ENCODE measurements at regions not wholly inside any gene's neighbourhood (a gene's known extent, or its start where the extent isn't known, plus 50 kb on each side); places are given as distances from the start of the nearest gene placed in this dataset.

DNA sequence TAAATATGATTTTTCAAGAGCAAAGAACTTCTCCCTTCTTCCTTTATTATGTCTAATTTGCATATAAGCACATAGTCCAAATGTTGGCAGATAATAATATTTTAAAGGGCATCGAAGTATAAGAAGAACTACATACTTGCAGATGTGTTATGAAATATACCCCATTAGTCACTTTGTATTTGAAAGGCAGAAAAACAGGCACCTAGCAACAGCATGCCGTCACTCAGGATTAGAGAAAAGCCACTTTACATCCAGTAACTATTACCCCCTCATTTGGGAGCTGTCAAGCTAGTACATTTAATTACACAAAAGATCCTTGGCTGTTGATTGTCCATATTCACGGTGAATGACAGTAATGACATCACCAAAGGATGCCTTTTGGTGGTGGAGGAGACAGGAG lies 99.3 kb upstream of the ARMC2 start:
- H3F3A ChIP-seq (ENCODE audit: insufficient read depth, low read length) = no peaks in the 10 kb centered on the region
- no peaks in the 10 kb centered on the region for H3K9me2 ChIP-seq (replicated peaks; ENCODE audit: insufficient read depth, low read length)
- H3K9me3 ChIP-seq (replicated peaks; ENCODE audit: insufficient read depth, low read length) = no peaks in the 10 kb centered on the region
- H2AFZ ChIP-seq (ENCODE audit: low read length) = no peak overlapping the region
- no peaks in the 10 kb centered on the region for H3K27me3 ChIP-seq (replicated peaks; ENCODE audit: insufficient read depth, low read length)
- DNase-seq = no peak
- H3K27ac ChIP-seq (ENCODE audit: low read length) = no peak overlapping the region
- no peaks in the 10 kb centered on the region for H4K20me1 ChIP-seq (ENCODE audit: insufficient read depth, low read length)
- no peak overlapping the region for H3K9ac ChIP-seq (ENCODE audit: low read length)
- H3K36me3 ChIP-seq (replicated peaks; ENCODE audit: insufficient read depth, low read length) = no peaks in the 10 kb centered on the region
- no peak overlapping the region for H3K4me2 ChIP-seq (ENCODE audit: low read depth, low read length)
- peaks cover 3% of the 10 kb centered on the region; the same call in 1 of the 2 replicates for H3K79me2 ChIP-seq (ENCODE audit: low read length)
- TF ChIP-seq, protein P1, sequence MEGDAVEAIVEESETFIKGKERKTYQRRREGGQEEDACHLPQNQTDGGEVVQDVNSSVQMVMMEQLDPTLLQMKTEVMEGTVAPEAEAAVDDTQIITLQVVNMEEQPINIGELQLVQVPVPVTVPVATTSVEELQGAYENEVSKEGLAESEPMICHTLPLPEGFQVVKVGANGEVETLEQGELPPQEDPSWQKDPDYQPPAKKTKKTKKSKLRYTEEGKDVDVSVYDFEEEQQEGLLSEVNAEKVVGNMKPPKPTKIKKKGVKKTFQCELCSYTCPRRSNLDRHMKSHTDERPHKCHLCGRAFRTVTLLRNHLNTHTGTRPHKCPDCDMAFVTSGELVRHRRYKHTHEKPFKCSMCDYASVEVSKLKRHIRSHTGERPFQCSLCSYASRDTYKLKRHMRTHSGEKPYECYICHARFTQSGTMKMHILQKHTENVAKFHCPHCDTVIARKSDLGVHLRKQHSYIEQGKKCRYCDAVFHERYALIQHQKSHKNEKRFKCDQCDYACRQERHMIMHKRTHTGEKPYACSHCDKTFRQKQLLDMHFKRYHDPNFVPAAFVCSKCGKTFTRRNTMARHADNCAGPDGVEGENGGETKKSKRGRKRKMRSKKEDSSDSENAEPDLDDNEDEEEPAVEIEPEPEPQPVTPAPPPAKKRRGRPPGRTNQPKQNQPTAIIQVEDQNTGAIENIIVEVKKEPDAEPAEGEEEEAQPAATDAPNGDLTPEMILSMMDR (IDR thresholded peaks at IDR 0.05; ENCODE audit: low read length) = no peak
- TF ChIP-seq EZH2phosphoT487 (IDR thresholded peaks at IDR 0.05; ENCODE audit: low read length) (no peak), EZH2 (optimal IDR thresholded peaks at IDR 0.05; ENCODE audit: low read depth, low read length) (no peak)
- peaks cover 22% of the 10 kb centered on the region for H3K4me1 ChIP-seq (ENCODE audit: low read length)
- H3K4me3 ChIP-seq (ENCODE audit: low read length) = no peak overlapping the region

DNA sequence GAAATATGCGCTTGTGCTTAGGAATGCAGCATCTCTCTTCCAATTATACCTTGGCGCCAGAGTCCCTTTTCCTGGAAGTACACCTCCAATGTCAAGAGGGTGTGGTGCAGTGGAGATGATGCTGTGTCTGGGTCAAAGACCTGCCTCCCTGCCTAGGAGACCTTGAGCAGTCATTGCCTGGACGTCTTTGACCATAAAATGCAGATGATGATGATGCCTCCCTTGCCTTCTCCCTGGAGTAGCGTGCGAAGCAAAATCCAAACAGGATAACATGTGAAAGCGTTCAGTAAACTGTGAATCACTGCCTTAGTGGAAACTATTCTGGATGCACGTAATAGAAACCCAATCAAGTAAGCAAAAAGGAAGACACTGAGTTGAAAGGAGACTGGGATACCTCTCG lies 97.4 kb upstream of the ARMC2 start:
- Histone ChIP-seq H3K9me3 (replicated peaks; ENCODE audit: insufficient read depth, low read length) (no peaks in the 10 kb centered on the region), H3K27me3 (replicated peaks; ENCODE audit: insufficient read depth, low read length) (no peaks in the 10 kb centered on the region), H3K27ac (ENCODE audit: low read length) (no peak overlapping the region), H3K4me2 (ENCODE audit: low read depth, low read length) (no peak overlapping the region), H3K4me1 (ENCODE audit: low read length) (peaks cover 36% of the 10 kb centered on the region), H3K9me2 (replicated peaks; ENCODE audit: insufficient read depth, low read length) (no peaks in the 10 kb centered on the region), H3K79me2 (ENCODE audit: low read length) (peaks cover 8% of the 10 kb centered on the region), H3F3A (ENCODE audit: insufficient read depth, low read length) (peaks cover 17% of the 10 kb centered on the region), H3K4me3 (ENCODE audit: low read length) (no peak overlapping the region), H3K9ac (ENCODE audit: low read length) (no peak overlapping the region), H4K20me1 (ENCODE audit: insufficient read depth, low read length) (no peaks in the 10 kb centered on the region), H2AFZ (ENCODE audit: low read length) (no peak overlapping the region), H3K36me3 (replicated peaks; ENCODE audit: insufficient read depth, low read length) (no peaks in the 10 kb centered on the region)
- TF ChIP-seq EZH2phosphoT487 (IDR thresholded peaks at IDR 0.05; ENCODE audit: low read length) (no peak), EZH2 (optimal IDR thresholded peaks at IDR 0.05; ENCODE audit: low read depth, low read length) (no peak)
- TF ChIP-seq, protein P1 (IDR thresholded peaks at IDR 0.05; ENCODE audit: low read length) = no peak
- no peak for DNase-seq

DNA sequence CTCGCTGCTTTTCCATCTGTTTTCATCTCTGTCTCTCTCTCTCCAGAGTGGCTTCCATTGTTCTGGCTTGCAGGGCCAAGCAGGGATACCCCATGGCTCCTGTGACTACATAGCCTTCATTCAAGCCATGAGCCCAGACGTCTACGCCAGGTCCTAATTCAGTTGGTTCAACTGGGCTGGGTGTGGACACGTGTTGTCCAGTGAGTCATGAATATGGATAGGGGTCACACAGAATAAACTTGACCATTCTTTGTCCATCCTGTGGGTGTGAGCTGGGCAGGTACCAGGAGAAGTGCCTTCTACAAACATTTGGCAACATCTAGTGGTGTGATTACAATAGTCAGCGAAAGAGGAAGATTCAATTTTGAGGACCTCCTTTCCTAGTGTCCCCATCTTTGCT lies 96.9 kb upstream of the ARMC2 start:
- H2AFZ ChIP-seq (ENCODE audit: low read length) = no peak overlapping the region
- no peak overlapping the region for H3K27ac ChIP-seq (ENCODE audit: low read length)
- TF ChIP-seq, protein P1 (IDR thresholded peaks at IDR 0.05; ENCODE audit: low read length) = no peak
- no peak for TF ChIP-seq EZH2 (optimal IDR thresholded peaks at IDR 0.05; ENCODE audit: low read depth, low read length)
- no peak for TF ChIP-seq EZH2phosphoT487 (IDR thresholded peaks at IDR 0.05; ENCODE audit: low read length)
- no peak overlapping the region for H3K4me3 ChIP-seq (ENCODE audit: low read length)
- peaks cover 8% of the 10 kb centered on the region for H3K79me2 ChIP-seq (ENCODE audit: low read length)
- no peaks in the 10 kb centered on the region for H4K20me1 ChIP-seq (ENCODE audit: insufficient read depth, low read length)
- peaks cover 22% of the 10 kb centered on the region for H3F3A ChIP-seq (ENCODE audit: insufficient read depth, low read length)
- no peak overlapping the region for H3K9ac ChIP-seq (ENCODE audit: low read length)
- no peaks in the 10 kb centered on the region for H3K9me3 ChIP-seq (replicated peaks; ENCODE audit: insufficient read depth, low read length)
- no peaks in the 10 kb centered on the region for H3K36me3 ChIP-seq (replicated peaks; ENCODE audit: insufficient read depth, low read length)
- H3K4me2 ChIP-seq (ENCODE audit: low read depth, low read length) = no peak overlapping the region
- H3K4me1 ChIP-seq (ENCODE audit: low read length) = peaks cover 36% of the 10 kb centered on the region
- no peak for DNase-seq
- H3K27me3 ChIP-seq (replicated peaks; ENCODE audit: insufficient read depth, low read length) = no peaks in the 10 kb centered on the region
- H3K9me2 ChIP-seq (replicated peaks; ENCODE audit: insufficient read depth, low read length) = no peaks in the 10 kb centered on the region
